A673 (cell line): ENCODE measurements at regions not wholly inside any gene's neighbourhood (a gene's known extent, or its start where the extent isn't known, plus 50 kb on each side); places are given as distances from the start of the nearest gene placed in this dataset.

Source experiments
- BruUV-seq: library from RNA; stranded (reverse); fragments of 400-500 nt; replicated peaks from 2 replicates; lab custom pipeline; 2021; lab: Mats Ljungman, UMichigan
- CTCF ChIA-PET: fragments of 300-600 bp; sonication (Branson Sonifier 250); formaldehyde crosslinking; loops from one replicate; lab custom pipeline; 2022; ENCODE audit warnings: antibody characterized with exemption; lab: Charles Lee
- POLR2A ChIA-PET: fragments of 300-600 bp; sonication (Branson Sonifier 250); formaldehyde crosslinking; loops from one replicate; lab custom pipeline; 2022; ENCODE audit warnings: antibody characterized with exemption; ENCODE audit not compliant: low non-redundant PET; lab: Charles Lee
- DNase-seq: peaks from one replicate; pipeline ENCODE4 v3.0.0-alpha.2; 2015; ENCODE audit warnings: low spot score
- H3K27ac ChIP-seq: fragments of 200-600 bp; sonication (generic); 2 replicates; pipeline ENCODE4 v1.5.1; 2016; ENCODE audit warnings: mixed run types, low read depth, mild to moderate bottlenecking, mixed read lengths, antibody characterized with exemption, low read length; ENCODE audit not compliant: poor library complexity, severe bottlenecking
- H3K27me3 ChIP-seq: fragments of 200-600 bp; sonication (generic); replicated peaks from 2 replicates; pipeline ENCODE4 v1.6.1; 2017; ENCODE audit warnings: mixed run types, low read depth, mild to moderate bottlenecking, mixed read lengths, antibody characterized with exemption, low read length; ENCODE audit not compliant: insufficient read depth, poor library complexity
- H3K36me3 ChIP-seq: fragments of 200-600 bp; sonication (generic); 2 replicates; pipeline ENCODE4 v1.6.1; 2016; ENCODE audit warnings: mixed run types, mild to moderate bottlenecking, mixed read lengths, antibody characterized with exemption, low read length; ENCODE audit not compliant: insufficient read depth, poor library complexity, severe bottlenecking
- H3K4me1 ChIP-seq: fragments of 200-600 bp; sonication (generic); 2 replicates; pipeline ENCODE4 v1.6.1; 2017; ENCODE audit warnings: mixed run types, mild to moderate bottlenecking, mixed read lengths, antibody characterized with exemption, low read length; ENCODE audit not compliant: insufficient read depth, poor library complexity, severe bottlenecking
- H3K4me3 ChIP-seq: fragments of 200-600 bp; sonication (generic); 2 replicates; pipeline ENCODE4 v1.5.1; 2016; ENCODE audit warnings: low read depth, mixed run types, mild to moderate bottlenecking, mixed read lengths, low read length; ENCODE audit not compliant: poor library complexity, severe bottlenecking
- H3K9me3 ChIP-seq: fragments of 200-600 bp; sonication (generic); 2 replicates; pipeline ENCODE4 v1.6.1; 2016; ENCODE audit warnings: mixed run types, low read depth, mild to moderate bottlenecking, mixed read lengths, antibody characterized with exemption, low read length; ENCODE audit not compliant: poor library complexity, severe bottlenecking
- CTCF ChIP-seq: fragments of 300-800, 200-600 bp; sonication (generic); conservative IDR thresholded peaks from 2 replicates; pipeline ENCODE4 v1.5.1; 2017; ENCODE audit warnings: low read depth, mild to moderate bottlenecking, antibody characterized with exemption, low read length, moderate library complexity, mixed read lengths
- EZH2 ChIP-seq: fragments of 200-600 bp; sonication (generic); IDR thresholded peaks from 2 replicates; pipeline ENCODE4 v1.6.1; 2017; ENCODE audit warnings: borderline replicate concordance, low read depth, mild to moderate bottlenecking, mixed read lengths, antibody characterized with exemption, low read length; ENCODE audit not compliant: poor library complexity, severe bottlenecking
- intact Hi-C: fragments of 100-400 bp; cut with micrococcal nuclease; formaldehyde crosslinking; loops from one replicate; pipeline ENCODE4 v1.10.0; 2022; ENCODE audit not compliant: unreplicated experiment

GRCh38 chr13:40387775-40388174, 278.7 kb downstream of the FOXO1 start:
- Histone ChIP-seq H3K27me3 (no peaks in the 10 kb centered on the region), H3K4me3 (no peak overlapping the region), H3K4me1 (no peaks in the 10 kb centered on the region), H3K36me3 (no peaks in the 10 kb centered on the region), H3K27ac (no peak overlapping the region), H3K9me3 (no peaks in the 10 kb centered on the region)
- POLR2A ChIA-PET, result no interaction called here
- CTCF ChIA-PET, result no interaction called here
- intact Hi-C loops, result no loop called here
- TF ChIP-seq CTCF (no peak), EZH2 (no peak)
- BruUV-seq, result no TSS peak
- DNase-seq, result no peak

GRCh38 chr13:40388617-40389016, 277.8 kb downstream of the FOXO1 start:
- intact Hi-C loops, result no loop called here
- Histone ChIP-seq H3K4me1 (no peaks in the 10 kb centered on the region), H3K4me3 (no peak overlapping the region), H3K27ac (no peak overlapping the region), H3K27me3 (no peaks in the 10 kb centered on the region), H3K9me3 (no peaks in the 10 kb centered on the region), H3K36me3 (no peaks in the 10 kb centered on the region)
- TF ChIP-seq CTCF (no peak), EZH2 (no peak)
- CTCF ChIA-PET, result no interaction called here
- POLR2A ChIA-PET, result no interaction called here
- DNase-seq, result no peak
- no TSS peak for BruUV-seq

GRCh38 chr13:40389081-40389641, 277.3 kb downstream of the FOXO1 start:
- H3K27ac ChIP-seq, result no peak overlapping the region

More at GRCh38 chr13:40389081-40389641, 277.3 kb downstream of the FOXO1 start:
- BruUV-seq, result no TSS peak
- Histone ChIP-seq H3K4me3 (no peak overlapping the region), H3K36me3 (no peaks in the 10 kb centered on the region), H3K9me3 (no peaks in the 10 kb centered on the region), H3K27me3 (no peaks in the 10 kb centered on the region), H3K4me1 (no peaks in the 10 kb centered on the region)
- ChIA-PET CTCF (no interaction called here), POLR2A (no interaction called here)
- no peak for TF ChIP-seq CTCF
- DNase-seq, result no peak
- intact Hi-C loops, result no loop called here
